ENCODE measurements at regions not wholly inside any gene's neighbourhood (a gene's known extent, or its start where the extent isn't known, plus 50 kb on each side); places are given as distances from the start of the nearest gene placed in this dataset.

GRCh38 chr14:96661244-96661969, 135.8 kb upstream of the VRK1 start:
- no peak overlapping the region for H3K4me3 Mint-ChIP-seq (ENCODE audit: low read depth, unreplicated experiment)
- CTCF ChIA-PET = no interaction called here
- no peak overlapping the region for H3K27ac Mint-ChIP-seq (ENCODE audit: unreplicated experiment)
- BruUV-seq (replicated peaks) = no TSS peak
- intact Hi-C loops (cut with micrococcal nuclease; ENCODE audit: unreplicated experiment) = no loop called here
- no peaks in the 10 kb centered on the region for H3K4me1 Mint-ChIP-seq (ENCODE audit: low read depth, unreplicated experiment)
- no peaks in the 10 kb centered on the region for H3K36me3 Mint-ChIP-seq (ENCODE audit: insufficient read depth, unreplicated experiment)
- DNase-seq = no peak
- H3K9me3 Mint-ChIP-seq (ENCODE audit: low read depth, unreplicated experiment) = no peaks in the 10 kb centered on the region
- no peak for TF ChIP-seq CTCF (IDR thresholded peaks at IDR 0.05; ENCODE audit: unreplicated experiment)
- H3K27me3 Mint-ChIP-seq (ENCODE audit: unreplicated experiment) = peaks cover 81% of the 10 kb centered on the region

- CTCF ChIA-PET = no interaction called here
- Mint-ChIP-seq H3K4me1 (ENCODE audit: low read depth, unreplicated experiment) (no peaks in the 10 kb centered on the region), H3K27me3 (ENCODE audit: unreplicated experiment) (peaks cover 87% of the 10 kb centered on the region), H3K27ac (ENCODE audit: unreplicated experiment) (no peak overlapping the region), H3K9me3 (ENCODE audit: low read depth, unreplicated experiment) (no peaks in the 10 kb centered on the region), H3K36me3 (ENCODE audit: insufficient read depth, unreplicated experiment) (no peaks in the 10 kb centered on the region), H3K4me3 (ENCODE audit: low read depth, unreplicated experiment) (no peak overlapping the region)
- intact Hi-C loops (cut with micrococcal nuclease; ENCODE audit: unreplicated experiment) = no loop called here
- no peak for DNase-seq
- no TSS peak for BruUV-seq (replicated peaks)
- TF ChIP-seq CTCF (IDR thresholded peaks at IDR 0.05; ENCODE audit: unreplicated experiment) = no peak
Observed at GRCh38 chr14:96662116-96662970, 134.8 kb upstream of the VRK1 start.

DNA sequence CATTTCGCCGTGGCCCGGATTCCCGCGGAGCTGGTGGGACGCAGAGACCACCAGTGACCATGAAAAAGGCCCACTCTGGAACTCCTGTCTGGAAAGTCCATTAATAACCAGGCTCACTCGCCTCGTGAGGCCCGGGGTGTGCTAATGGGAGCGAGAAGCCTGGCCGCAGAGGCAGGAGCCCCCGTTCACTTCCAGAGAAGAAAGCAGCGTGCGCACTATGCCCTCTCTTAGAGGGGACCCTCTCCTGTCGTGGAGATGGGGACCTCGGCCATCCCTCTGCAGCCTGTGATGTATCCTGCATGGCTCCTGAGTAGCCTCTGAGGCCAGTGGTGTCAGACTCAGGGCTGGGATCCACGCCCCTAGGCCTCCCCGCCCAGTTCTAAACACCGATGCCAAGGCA, 134.1 kb upstream of the VRK1 start:
- CTCF ChIA-PET = no interaction called here
- Mint-ChIP-seq H3K4me1 (ENCODE audit: low read depth, unreplicated experiment) (no peaks in the 10 kb centered on the region), H3K9me3 (ENCODE audit: low read depth, unreplicated experiment) (no peaks in the 10 kb centered on the region), H3K4me3 (ENCODE audit: low read depth, unreplicated experiment) (no peak overlapping the region), H3K27me3 (ENCODE audit: unreplicated experiment) (peaks cover 88% of the 10 kb centered on the region), H3K36me3 (ENCODE audit: insufficient read depth, unreplicated experiment) (no peaks in the 10 kb centered on the region), H3K27ac (ENCODE audit: unreplicated experiment) (no peak overlapping the region)
- BruUV-seq (replicated peaks) = no TSS peak
- intact Hi-C loops (cut with micrococcal nuclease; ENCODE audit: unreplicated experiment) = no loop called here
- TF ChIP-seq CTCF (IDR thresholded peaks at IDR 0.05; ENCODE audit: unreplicated experiment) = no peak
- DNase-seq = no peak

DNA sequence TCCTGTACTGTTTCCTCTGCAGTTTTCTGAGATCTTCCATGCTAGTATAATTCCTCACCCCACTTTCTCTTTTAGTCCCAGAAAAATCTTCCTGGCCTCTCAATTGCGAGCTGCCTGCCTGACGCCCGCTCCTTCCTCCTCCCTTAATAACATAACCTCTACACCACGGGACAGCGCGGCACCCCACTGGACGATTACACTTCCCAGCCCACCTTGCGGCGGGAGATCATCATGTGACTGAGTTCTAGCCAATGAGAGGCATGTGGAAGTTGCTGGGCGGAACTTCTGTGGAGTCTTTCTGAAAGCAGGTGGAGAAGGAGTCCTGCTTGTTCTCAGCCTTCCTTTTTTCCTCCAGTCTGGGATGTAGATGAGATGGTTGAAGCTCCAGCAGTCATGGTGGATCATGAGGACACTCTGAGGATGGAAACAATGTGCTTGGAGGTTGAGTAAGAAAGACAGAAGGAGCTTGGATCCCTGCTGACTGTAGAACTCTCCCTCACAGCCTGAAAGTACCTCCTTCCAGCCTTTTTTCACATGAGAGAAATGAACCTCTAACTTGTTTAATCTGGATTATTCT, 133.6 kb upstream of the VRK1 start:
- no peaks in the 10 kb centered on the region for H3K36me3 Mint-ChIP-seq (ENCODE audit: insufficient read depth, unreplicated experiment)
- H3K9me3 Mint-ChIP-seq (ENCODE audit: low read depth, unreplicated experiment) = no peaks in the 10 kb centered on the region
- intact Hi-C loops (cut with micrococcal nuclease; ENCODE audit: unreplicated experiment) = no loop called here
- no peaks in the 10 kb centered on the region for H3K4me1 Mint-ChIP-seq (ENCODE audit: low read depth, unreplicated experiment)
- H3K27me3 Mint-ChIP-seq (ENCODE audit: unreplicated experiment) = peaks cover 88% of the 10 kb centered on the region
- TF ChIP-seq CTCF (IDR thresholded peaks at IDR 0.05; ENCODE audit: unreplicated experiment) = no peak
- no TSS peak for BruUV-seq (replicated peaks)
- DNase-seq = no peak
- H3K4me3 Mint-ChIP-seq (ENCODE audit: low read depth, unreplicated experiment) = no peak overlapping the region
- CTCF ChIA-PET = no interaction called here
- no peak overlapping the region for H3K27ac Mint-ChIP-seq (ENCODE audit: unreplicated experiment)

Measured in Calu3 (cell line).